K562 (cell line): ENCODE measurements at regions not wholly inside any gene's neighbourhood (a gene's known extent, or its start where the extent isn't known, plus 50 kb on each side); places are given as distances from the start of the nearest gene placed in this dataset.

ENCODE experiments used
- ATAC-seq: fragments of 200-7000 bp; cut with Tn5 transposase; 3 replicates; pipeline ENCODE4 v1.9.1; 2020; ENCODE audit warnings: moderate library complexity
- BruUV-seq: library from RNA; stranded (reverse); fragments of 400-500 nt; replicated peaks from 2 replicates; lab custom pipeline; 2021; lab: Mats Ljungman, UMichigan
- CTCF ChIA-PET: fragments of 300-600 bp; formaldehyde crosslinking; extraction: SDS; loops from one replicate; lab custom pipeline; 2021; ENCODE audit warnings: low intra/inter-chr PET ratio; lab: Yijun Ruan, JAX
- POLR2A ChIA-PET: fragments of 300-600, 350-650 bp; sonication (Branson Sonifier 250); formaldehyde crosslinking; extraction: SDS; loops from one replicate; lab custom pipeline; 2021; ENCODE audit warnings: antibody characterized with exemption, inconsistent platforms; lab: Yijun Ruan, JAX
- DNase-seq, 4 experiments: peaks; one replicate each; pipeline versions ENCODE4 v3.0.0 to v3.0.0-alpha.2; 2011 to 2018; ENCODE audit warnings: low spot score in 3 of 4, mixed read lengths in 3 of 4; ENCODE audit errors: extremely low read depth in 1 of 4
- FAIRE-seq: peaks from 2 replicates; lab custom pipeline; 2011; peaks lifted over from hg19 to GRCh38; lab: Jason Lieb, UNC
- H2AFZ ChIP-seq: 2 replicates; pipeline ENCODE4 v1.6.0; 2011; ENCODE audit warnings: low read depth, low read length, control low read depth, inconsistent platforms
- H3K27ac ChIP-seq: fragments of 200-600 bp; 3 replicates; pipeline ENCODE4 v1.8.0; 2011; ENCODE audit warnings: low read depth, mild to moderate bottlenecking, control low read depth, inconsistent platforms, low read length, moderate library complexity, mixed read lengths; ENCODE audit errors: extremely low read depth
- H3K27me3 ChIP-seq, 2 experiments: fragments of 300-600 bp in 1 of 2; 2 replicates in 1 of 2; 3 replicates in 1 of 2; pipeline versions ENCODE4 v1.6.0 to v1.8.0; 2011; ENCODE audit warnings: inconsistent platforms in 2 of 2, low read length in 2 of 2, mild to moderate bottlenecking in 1 of 2, mixed read lengths in 1 of 2, moderate library complexity in 1 of 2; ENCODE audit not compliant: control insufficient read depth in 2 of 2, insufficient read depth in 2 of 2
- H3K36me3 ChIP-seq: fragments of 300-600 bp; 3 replicates; pipeline ENCODE4 v1.8.0; 2011; ENCODE audit warnings: mild to moderate bottlenecking, low read length, inconsistent platforms; ENCODE audit not compliant: control insufficient read depth, insufficient read depth
- H3K4me1 ChIP-seq, 2 experiments: fragments of 200-600 bp in 1 of 2; replicated peaks in 1 of 2; 2 replicates in 1 of 2; 3 replicates in 1 of 2; pipeline versions ENCODE4 v1.5.1 to v1.8.0; 2011; ENCODE audit warnings: inconsistent platforms in 2 of 2, low read length in 2 of 2, mild to moderate bottlenecking in 1 of 2, mixed read lengths in 1 of 2, moderate library complexity in 1 of 2; ENCODE audit not compliant: control insufficient read depth in 2 of 2, insufficient read depth in 2 of 2
- H3K4me2 ChIP-seq: 2 replicates; pipeline ENCODE4 v1.6.1; 2011; ENCODE audit warnings: low read length, control low read depth, inconsistent platforms, mixed read lengths; ENCODE audit not compliant: insufficient read depth
- H3K4me3 ChIP-seq: fragments of 200-600 bp; sonication (generic), shearing (Covaris generic); 2 replicates; pipeline ENCODE4 v1.5.1; 2016; ENCODE audit warnings: control low read depth, inconsistent platforms
- H3K79me2 ChIP-seq: fragments of 200-600 bp; 3 replicates; pipeline ENCODE4 v1.8.0; 2011; ENCODE audit warnings: low read length, inconsistent platforms; ENCODE audit not compliant: control insufficient read depth, insufficient read depth
- H3K9ac ChIP-seq, 2 experiments: 2 replicates each; pipeline versions ENCODE4 v1.6.0 to v1.6.1; 2011; ENCODE audit warnings: low read depth in 2 of 2, low read length in 2 of 2, control low read depth in 1 of 2, inconsistent platforms in 1 of 2, mild to moderate bottlenecking in 1 of 2, mixed read lengths in 1 of 2; ENCODE audit not compliant: insufficient read depth in 1 of 2
- H3K9me1 ChIP-seq: one replicate; pipeline ENCODE4 v1.6.0; 2011; ENCODE audit warnings: inconsistent platforms, mild to moderate bottlenecking, low read length, moderate library complexity; ENCODE audit not compliant: control insufficient read depth, insufficient read depth
- H3K9me3 ChIP-seq: replicated peaks from 2 replicates; pipeline ENCODE4 v1.5.1; 2011; ENCODE audit warnings: low read depth, low read length, inconsistent platforms; ENCODE audit not compliant: control insufficient read depth, insufficient read depth
- H4K20me1 ChIP-seq: replicated peaks from 2 replicates; pipeline ENCODE4 v1.6.1; 2011; ENCODE audit warnings: low read length, inconsistent platforms, mixed read lengths; ENCODE audit not compliant: control insufficient read depth, insufficient read depth
- C11orf30 ChIP-seq: fragments of 450-650 bp; IDR thresholded peaks from 2 replicates; pipeline ENCODE4 v1.6.1; 2016; ENCODE audit warnings: low read depth, mild to moderate bottlenecking
- ESRRB ChIP-seq: fragments of 250-450 bp; sonication (Bioruptor Pico); IDR thresholded peaks from 2 replicates; pipeline ENCODE4 v1.5.0; 2020; ENCODE audit warnings: mild to moderate bottlenecking, moderate library complexity, borderline replicate concordance
- ETS2 ChIP-seq: IDR thresholded peaks from 2 replicates; pipeline ENCODE4 v1.6.1; 2016; ENCODE audit warnings: borderline replicate concordance, missing genetic modification characterization, mild to moderate bottlenecking, moderate library complexity, missing compliant biosample characterization; ENCODE audit not compliant: poor library complexity, severe bottlenecking
- ETV1 ChIP-seq: fragments of 450-650 bp; conservative IDR thresholded peaks from 2 replicates; pipeline ENCODE4 v1.6.1; 2016; ENCODE audit warnings: missing genetic modification characterization, control low read depth, low read depth, missing compliant biosample characterization
- EZH2 ChIP-seq: IDR thresholded peaks from 2 replicates; pipeline ENCODE4 v1.6.1; 2012; ENCODE audit warnings: low read depth, mild to moderate bottlenecking, inconsistent platforms, low read length, borderline replicate concordance
- MAFK ChIP-seq: IDR thresholded peaks from 2 replicates; pipeline ENCODE4 v1.6.1; 2011; ENCODE audit warnings: low read length, improper control_type of control experiment
- NUFIP1 ChIP-seq: fragments of 450-650 bp; IDR thresholded peaks from 2 replicates; pipeline ENCODE4 v1.6.1; 2018; ENCODE audit not compliant: partially characterized antibody
- RB1 ChIP-seq: fragments of 450-650 bp; IDR thresholded peaks from 2 replicates; pipeline ENCODE4 v1.6.1; 2017; ENCODE audit warnings: low read depth, mild to moderate bottlenecking
- TAF15 ChIP-seq: fragments of 200-400 bp; formaldehyde crosslinking; IDR thresholded peaks from 2 replicates; pipeline ENCODE4 v1.6.1; 2017; ENCODE audit warnings: mild to moderate bottlenecking, low read depth, low read length, moderate library complexity
- XRCC4 ChIP-seq: IDR thresholded peaks from one replicate; pipeline ENCODE4 v1.6.1; 2011; ENCODE audit not compliant: insufficient read depth, insufficient read length; ENCODE audit errors: extremely low read depth
- ZNF121 ChIP-seq: sonication (generic); formaldehyde crosslinking; conservative IDR thresholded peaks from 2 replicates; pipeline ENCODE4 v1.8.0; 2022; ENCODE audit warnings: missing genetic modification reagents
- ZNF512 ChIP-seq: IDR thresholded peaks from 2 replicates; pipeline ENCODE4 v1.6.1; 2016; ENCODE audit warnings: missing genetic modification characterization, missing compliant biosample characterization
- WGBS: fragments of 100-300 bp; shearing (Covaris generic); methylation state at CpG from one replicate; pipeline ENCODE4 v1.1.6; 2016; ENCODE audit warnings: low coverage, mixed read lengths; ENCODE audit not compliant: insufficient coverage; ENCODE audit errors: missing lambda C conversion rate; 5-methylcytosine and 5-hydroxymethylcytosine counted together
- in situ Hi-C: fragments of 300-500 bp; cut with MboI; formaldehyde crosslinking; loops from 4 replicates; pipeline ENCODE4 v1.15.0; 2018; ENCODE audit warnings: inconsistent platforms, mixed read lengths
- intact Hi-C: fragments of 100-400 bp; cut with micrococcal nuclease; formaldehyde crosslinking; loops from 2 replicates; pipeline ENCODE4 v1.14.2; 2022
- TF ChIP-seq, protein P1 (sequence below): fragments of 200-400 bp; formaldehyde crosslinking; IDR thresholded peaks from 2 replicates; pipeline ENCODE4 v1.6.1; 2017; ENCODE audit warnings: mild to moderate bottlenecking, low read depth, low read length, moderate library complexity

DNA sequence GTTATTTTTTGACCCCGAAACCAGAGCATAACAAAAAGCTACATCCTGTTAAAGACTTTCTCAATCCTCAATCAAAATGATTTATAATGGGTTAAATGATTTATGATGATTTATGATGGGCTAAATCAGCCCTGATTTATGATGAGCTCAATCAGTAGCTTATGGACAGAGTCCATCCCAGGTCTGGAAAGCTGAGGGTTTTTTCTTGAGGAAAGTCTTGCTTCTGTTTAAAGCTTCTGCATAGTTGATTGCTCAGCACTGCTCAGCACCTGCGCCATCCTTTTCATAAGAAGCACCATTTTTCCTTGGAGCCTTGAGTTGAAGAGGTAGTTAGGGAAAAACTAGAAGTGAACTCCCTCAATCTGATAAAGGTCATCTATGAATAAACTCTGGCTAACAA lies 356.8 kb downstream of the CYRIA start:
- 5% methylated on average over 2 of the region's 2 CpGs for WGBS
- H3K4me1 ChIP-seq, result no peaks in the 10 kb centered on the region
- H2AFZ ChIP-seq, result no peak overlapping the region
- no peaks in the 10 kb centered on the region for H3K27me3 ChIP-seq
- ChIA-PET CTCF (no interaction called here), POLR2A (interaction anchor here (1.1 kb wide), 1 partner anchor 9 kb away, joined by 3 read pairs; no protein-coding TSS in a partner anchor)
- no peak overlapping the region for H3K4me3 ChIP-seq
- H3K4me2 ChIP-seq, result no peak overlapping the region
- ATAC-seq, result no peak
- no peak overlapping the region for H3K9ac ChIP-seq
- no TSS peak for BruUV-seq
- DNase-seq, result no peak
- no peak for TF ChIP-seq RB1
- TF ChIP-seq ETV1 (tag), result no peak
- no peak for TF ChIP-seq ETS2
- TF ChIP-seq NUFIP1, result no peak
- H3K27ac ChIP-seq, result no peak overlapping the region
- in situ Hi-C loops, result no loop called here
- intact Hi-C loops, result no loop called here
- no peaks in the 10 kb centered on the region for H3K9me1 ChIP-seq
- H3K9me3 ChIP-seq, result no peaks in the 10 kb centered on the region
- no peaks in the 10 kb centered on the region for H3K79me2 ChIP-seq
- FAIRE-seq, result no peak
- no peaks in the 10 kb centered on the region for H4K20me1 ChIP-seq
- H3K36me3 ChIP-seq, result no peaks in the 10 kb centered on the region

- no peak overlapping the region for H3K4me3 ChIP-seq
- H3K9ac ChIP-seq, result no peak overlapping the region
- DNase-seq, result no peak
- no peaks in the 10 kb centered on the region for H3K79me2 ChIP-seq
- H3K27ac ChIP-seq, result no peak overlapping the region
- no peaks in the 10 kb centered on the region for H3K9me3 ChIP-seq
- no peaks in the 10 kb centered on the region for H3K36me3 ChIP-seq
- no peak for ATAC-seq
- no peaks in the 10 kb centered on the region for H3K9me1 ChIP-seq
- no peaks in the 10 kb centered on the region for H3K27me3 ChIP-seq
- FAIRE-seq, result no peak
- in situ Hi-C loops (no loop called here), intact Hi-C loops (no loop called here)
- BruUV-seq, result no TSS peak
- H2AFZ ChIP-seq, result no peak overlapping the region
- CTCF ChIA-PET, result interaction anchor here (0.6 kb wide), 1 partner anchor 67 kb away, joined by 3 read pairs; no protein-coding TSS in a partner anchor
- H3K4me2 ChIP-seq, result no peak overlapping the region
- no peaks in the 10 kb centered on the region for H3K4me1 ChIP-seq
- WGBS, result 0% methylated on average over 2 of the region's 2 CpGs
- POLR2A ChIA-PET, result no interaction called here
- no peaks in the 10 kb centered on the region for H4K20me1 ChIP-seq
- TF ChIP-seq ESRRB (CRISPR knock-in tag), result no peak
- no peak for TF ChIP-seq TAF15
- TF ChIP-seq ZNF121, result no peak
- no peak for TF ChIP-seq XRCC4
- TF ChIP-seq, protein P1, sequence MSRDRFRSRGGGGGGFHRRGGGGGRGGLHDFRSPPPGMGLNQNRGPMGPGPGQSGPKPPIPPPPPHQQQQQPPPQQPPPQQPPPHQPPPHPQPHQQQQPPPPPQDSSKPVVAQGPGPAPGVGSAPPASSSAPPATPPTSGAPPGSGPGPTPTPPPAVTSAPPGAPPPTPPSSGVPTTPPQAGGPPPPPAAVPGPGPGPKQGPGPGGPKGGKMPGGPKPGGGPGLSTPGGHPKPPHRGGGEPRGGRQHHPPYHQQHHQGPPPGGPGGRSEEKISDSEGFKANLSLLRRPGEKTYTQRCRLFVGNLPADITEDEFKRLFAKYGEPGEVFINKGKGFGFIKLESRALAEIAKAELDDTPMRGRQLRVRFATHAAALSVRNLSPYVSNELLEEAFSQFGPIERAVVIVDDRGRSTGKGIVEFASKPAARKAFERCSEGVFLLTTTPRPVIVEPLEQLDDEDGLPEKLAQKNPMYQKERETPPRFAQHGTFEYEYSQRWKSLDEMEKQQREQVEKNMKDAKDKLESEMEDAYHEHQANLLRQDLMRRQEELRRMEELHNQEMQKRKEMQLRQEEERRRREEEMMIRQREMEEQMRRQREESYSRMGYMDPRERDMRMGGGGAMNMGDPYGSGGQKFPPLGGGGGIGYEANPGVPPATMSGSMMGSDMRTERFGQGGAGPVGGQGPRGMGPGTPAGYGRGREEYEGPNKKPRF, result no peak
- TF ChIP-seq C11orf30, result no peak
- no peak for TF ChIP-seq MAFK
- TF ChIP-seq ZNF512, result no peak
- TF ChIP-seq EZH2, result no peak
These were observed 360.6 kb downstream of the CYRIA start for GRCh38 chr2:16304876-16305590.
